HEK293T (cell line): ENCODE measurements at regions not wholly inside any gene's neighbourhood (a gene's known extent, or its start where the extent isn't known, plus 50 kb on each side); places are given as distances from the start of the nearest gene placed in this dataset.

Source experiments
- CTCF ChIA-PET: fragments of 350-600 bp; formaldehyde crosslinking; extraction: SDS; loops from one replicate; lab custom pipeline; 2021; ENCODE audit warnings: antibody characterized with exemption, inconsistent platforms; lab: Yijun Ruan, JAX
- POLR2A ChIA-PET: fragments of 350-600 bp; formaldehyde crosslinking; extraction: SDS; loops from one replicate; lab custom pipeline; 2020; ENCODE audit warnings: antibody characterized with exemption, inconsistent platforms; lab: Yijun Ruan, JAX
- DNase-seq: peaks from one replicate; pipeline ENCODE4 v3.0.0; 2012; ENCODE audit warnings: mixed read lengths; ENCODE audit errors: extremely low spot score
- ARNT ChIP-seq: fragments of 450-650 bp; IDR thresholded peaks from 2 replicates; pipeline ENCODE4 v1.6.1; 2017; ENCODE audit warnings: mild to moderate bottlenecking
- BHLHE40 ChIP-seq: fragments of 450-650 bp; IDR thresholded peaks from 2 replicates; pipeline ENCODE4 v1.6.1; 2016; ENCODE audit warnings: mild to moderate bottlenecking, moderate library complexity, borderline replicate concordance
- CTBP1 ChIP-seq: fragments of 450-650 bp; IDR thresholded peaks from 2 replicates; pipeline ENCODE4 v1.6.1; 2016; ENCODE audit warnings: borderline replicate concordance
- ELF4 ChIP-seq: fragments of 450-650 bp; IDR thresholded peaks from 2 replicates; pipeline ENCODE4 v1.6.1; 2017; ENCODE audit warnings: antibody characterized with exemption
- FOXA1 ChIP-seq: fragments of 450-650 bp; IDR thresholded peaks from 2 replicates; pipeline ENCODE4 v1.6.1; 2016; ENCODE audit warnings: mild to moderate bottlenecking
- FOXK2 ChIP-seq: fragments of 450-650 bp; IDR thresholded peaks from 2 replicates; pipeline ENCODE4 v1.6.1; 2016; ENCODE audit warnings: mild to moderate bottlenecking
- FOXM1 ChIP-seq: fragments of 450-650 bp; IDR thresholded peaks from 2 replicates; pipeline ENCODE4 v1.6.1; 2017; ENCODE audit warnings: mild to moderate bottlenecking, borderline replicate concordance
- HDGF ChIP-seq: fragments of 450-650 bp; IDR thresholded peaks from 2 replicates; pipeline ENCODE4 v1.6.1; 2017; ENCODE audit warnings: antibody characterized with exemption, borderline replicate concordance
- L3MBTL2 ChIP-seq: fragments of 450-650 bp; conservative IDR thresholded peaks from 2 replicates; pipeline ENCODE4 v1.6.1; 2016; ENCODE audit warnings: mild to moderate bottlenecking
- LEF1 ChIP-seq: fragments of 450-650 bp; IDR thresholded peaks from 2 replicates; pipeline ENCODE4 v1.6.1; 2017; ENCODE audit warnings: mild to moderate bottlenecking, borderline replicate concordance
- NFRKB ChIP-seq: fragments of 450-650 bp; IDR thresholded peaks from 2 replicates; pipeline ENCODE4 v1.6.1; 2016; ENCODE audit warnings: mild to moderate bottlenecking, moderate library complexity
- SP1 ChIP-seq: fragments of 450-650 bp; IDR thresholded peaks from 2 replicates; pipeline ENCODE4 v1.6.1; 2017
- SUZ12 ChIP-seq: fragments of 450-650 bp; IDR thresholded peaks from 2 replicates; pipeline ENCODE4 v1.6.1; 2016; ENCODE audit warnings: mild to moderate bottlenecking
- TARDBP ChIP-seq: fragments of 450-650 bp; IDR thresholded peaks from 2 replicates; pipeline ENCODE4 v1.6.1; 2016
- ZNF384 ChIP-seq: fragments of 450-650 bp; IDR thresholded peaks from 2 replicates; pipeline ENCODE4 v1.6.1; 2016
- TF ChIP-seq, protein P1 (sequence below): fragments of 450-650 bp; IDR thresholded peaks from 2 replicates; pipeline ENCODE4 v1.6.1; 2016

DNA sequence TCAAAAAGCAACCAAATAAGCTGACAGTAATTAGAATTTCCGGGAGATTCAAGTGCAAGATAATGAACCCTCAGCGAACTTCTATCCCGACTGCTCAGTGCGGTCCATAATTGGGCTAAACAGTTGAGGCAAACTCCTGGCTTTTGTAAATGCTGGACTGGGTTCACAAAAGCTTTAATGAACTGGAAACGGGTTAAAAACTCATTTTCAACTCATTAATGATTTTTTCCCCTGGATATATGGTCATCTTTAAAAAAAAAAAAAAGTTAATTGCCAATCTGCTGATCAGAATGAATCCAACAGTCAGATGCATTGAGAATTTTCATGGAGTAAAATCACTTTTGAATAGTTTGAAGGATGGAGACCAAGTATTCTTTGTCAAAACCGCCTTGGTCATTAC lies 79.5 kb upstream of the WWC1 start:
- TF ChIP-seq CTBP1: no peak
- TF ChIP-seq FOXA1: no peak
- no peak for TF ChIP-seq LEF1
- TF ChIP-seq L3MBTL2: no peak
- TF ChIP-seq SUZ12: no peak
- TF ChIP-seq ZNF384: no peak
- TF ChIP-seq NFRKB: no peak
- no peak for TF ChIP-seq ELF4
- no peak for TF ChIP-seq FOXK2
- TF ChIP-seq SP1: no peak
- no peak for TF ChIP-seq TARDBP
- no peak for TF ChIP-seq BHLHE40
- TF ChIP-seq, protein P1, sequence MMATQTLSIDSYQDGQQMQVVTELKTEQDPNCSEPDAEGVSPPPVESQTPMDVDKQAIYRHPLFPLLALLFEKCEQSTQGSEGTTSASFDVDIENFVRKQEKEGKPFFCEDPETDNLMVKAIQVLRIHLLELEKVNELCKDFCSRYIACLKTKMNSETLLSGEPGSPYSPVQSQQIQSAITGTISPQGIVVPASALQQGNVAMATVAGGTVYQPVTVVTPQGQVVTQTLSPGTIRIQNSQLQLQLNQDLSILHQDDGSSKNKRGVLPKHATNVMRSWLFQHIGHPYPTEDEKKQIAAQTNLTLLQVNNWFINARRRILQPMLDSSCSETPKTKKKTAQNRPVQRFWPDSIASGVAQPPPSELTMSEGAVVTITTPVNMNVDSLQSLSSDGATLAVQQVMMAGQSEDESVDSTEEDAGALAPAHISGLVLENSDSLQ: no peak
- no peak for TF ChIP-seq FOXM1
- no peak for TF ChIP-seq ARNT
- ChIA-PET CTCF (no interaction called here), POLR2A (no interaction called here)
- DNase-seq: no peak

DNA sequence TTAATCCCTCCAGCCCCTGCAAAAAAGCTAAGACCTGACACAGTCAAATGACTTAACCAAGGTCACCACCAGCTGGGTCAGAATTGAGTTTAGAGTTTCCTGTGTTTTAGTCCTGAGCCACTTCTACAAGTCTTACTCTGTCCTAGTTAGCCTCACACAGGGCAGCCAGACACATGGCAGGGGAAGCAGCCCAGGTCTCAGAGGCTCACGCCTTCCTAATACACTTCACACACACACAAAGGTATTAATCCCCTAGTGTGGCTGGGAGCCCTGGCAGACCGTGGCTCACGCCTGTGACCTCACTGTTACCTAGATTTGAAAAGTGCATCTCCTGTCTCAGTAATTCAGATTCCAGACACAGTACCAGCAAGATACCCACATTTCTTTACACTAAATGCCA lies 77.4 kb upstream of the WWC1 start:
- ChIA-PET CTCF (no interaction called here), POLR2A (no interaction called here)
- TF ChIP-seq LEF1 (no peak), ELF4 (no peak), ZNF384 (no peak), HDGF (no peak), ARNT (no peak), NFRKB (no peak), BHLHE40 (no peak), FOXK2 (no peak), SUZ12 (no peak), FOXA1 (no peak), L3MBTL2 (no peak), CTBP1 (no peak), FOXM1 (no peak), SP1 (no peak), TARDBP (no peak)
- TF ChIP-seq, protein P1: no peak
- DNase-seq: no peak

DNA sequence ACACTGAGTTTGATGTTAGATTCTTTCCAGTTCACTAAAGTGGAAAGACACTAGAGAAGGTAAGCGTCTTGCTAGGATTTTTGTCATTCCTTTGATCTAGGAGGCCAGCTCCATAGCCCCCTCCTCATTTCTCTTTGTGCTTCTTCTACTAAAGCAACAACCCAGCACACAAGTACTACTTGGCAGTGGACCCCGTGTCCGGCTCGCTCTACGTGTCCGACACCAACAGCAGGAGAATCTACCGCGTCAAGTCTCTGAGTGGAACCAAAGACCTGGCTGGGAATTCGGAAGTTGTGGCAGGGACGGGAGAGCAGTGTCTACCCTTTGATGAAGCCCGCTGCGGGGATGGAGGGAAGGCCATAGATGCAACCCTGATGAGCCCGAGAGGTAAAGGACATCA lies 76.6 kb upstream of the WWC1 start:
- ChIA-PET POLR2A (no interaction called here), CTCF (interaction anchor here (0.6 kb wide), 1 partner anchor 400 kb away, joined by 3 read pairs; no protein-coding TSS in a partner anchor)
- no peak for DNase-seq
- TF ChIP-seq TARDBP (no peak), FOXM1 (no peak)

DNA sequence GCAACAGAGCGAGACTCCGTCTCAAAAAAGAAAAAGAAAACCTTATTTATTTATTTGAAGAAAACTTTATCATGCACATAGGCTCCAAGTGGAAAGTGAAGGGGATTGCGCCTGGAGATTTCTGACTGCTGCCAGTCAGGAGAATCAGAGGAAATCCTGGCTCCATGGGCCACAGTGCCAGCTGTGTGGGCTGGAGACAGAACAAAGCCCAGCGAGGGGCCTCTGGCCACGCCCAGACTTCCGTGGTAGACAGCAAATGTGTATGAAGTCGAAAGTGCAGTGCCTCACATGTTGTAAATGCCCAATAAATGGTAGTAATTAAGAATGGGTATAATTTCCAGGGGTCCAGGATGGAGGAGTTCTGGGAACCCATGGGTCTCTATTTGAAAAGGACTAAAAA lies 75.8 kb upstream of the WWC1 start:
- ChIA-PET POLR2A (no interaction called here), CTCF (no interaction called here)
- TF ChIP-seq FOXM1 (no peak), CTBP1 (no peak), NFRKB (no peak), ARNT (no peak), FOXA1 (no peak), ELF4 (no peak), L3MBTL2 (no peak), SP1 (no peak), LEF1 (no peak)
- TF ChIP-seq, protein P1: no peak
- no peak for DNase-seq

DNA sequence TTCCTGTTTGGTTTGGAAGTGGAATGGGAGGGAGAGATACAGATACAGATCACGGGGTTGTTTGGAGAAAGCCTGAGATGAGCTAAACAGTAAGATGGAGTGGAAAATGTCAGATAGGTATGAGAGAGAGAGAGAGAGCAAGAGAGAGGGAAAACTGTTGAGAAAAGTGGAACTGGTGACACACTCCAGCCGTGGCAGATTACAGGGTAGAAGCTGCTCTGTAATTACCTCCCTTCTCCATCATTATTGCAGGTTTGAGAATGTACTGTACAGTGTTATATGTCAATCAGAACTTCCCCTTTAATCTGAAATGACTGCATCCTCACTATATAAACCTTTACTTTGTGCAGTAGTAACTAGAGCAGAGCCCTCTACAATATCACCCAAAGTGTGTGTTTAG lies 74.5 kb upstream of the WWC1 start:
- CTCF ChIA-PET: no interaction called here

DNA sequence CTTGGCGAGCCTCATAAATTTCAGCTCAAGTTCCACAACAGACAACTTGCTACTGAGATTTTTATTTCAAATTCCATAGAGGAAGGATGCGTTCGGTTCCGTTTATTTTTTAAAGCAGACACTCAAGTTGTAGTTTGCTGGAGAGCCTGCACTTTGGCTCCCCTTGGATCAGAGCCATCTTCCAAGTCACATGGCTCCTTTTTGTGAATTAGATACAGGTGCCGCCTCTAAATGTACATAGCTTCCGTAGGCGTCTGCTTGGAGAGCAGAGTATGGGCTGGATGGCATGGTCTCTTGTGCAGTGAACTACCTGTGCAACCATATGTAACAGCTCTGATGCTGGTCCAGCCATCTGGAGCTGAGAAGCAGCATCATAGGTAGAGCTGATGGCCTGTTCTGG lies 73.9 kb upstream of the WWC1 start:
- DNase-seq: no peak
- CTCF ChIA-PET: no interaction called here
- TF ChIP-seq SP1 (no peak), L3MBTL2 (no peak)
- TF ChIP-seq, protein P1: no peak
- POLR2A ChIA-PET: no interaction called here

More for the DNA sequence above, 74.5 kb upstream of the WWC1 start:
- POLR2A ChIA-PET: no interaction called here
- DNase-seq: no peak
- TF ChIP-seq FOXA1 (no peak), NFRKB (no peak), SUZ12 (no peak), TARDBP (no peak), ZNF384 (no peak), L3MBTL2 (no peak), ELF4 (no peak), CTBP1 (no peak), SP1 (no peak), FOXM1 (no peak), HDGF (no peak), LEF1 (no peak), BHLHE40 (no peak), FOXK2 (no peak), ARNT (no peak)
- TF ChIP-seq, protein P1: no peak
